ENCODE measurements at regions not wholly inside any gene's neighbourhood (a gene's known extent, or its start where the extent isn't known, plus 50 kb on each side); places are given as distances from the start of the nearest gene placed in this dataset.

DNA sequence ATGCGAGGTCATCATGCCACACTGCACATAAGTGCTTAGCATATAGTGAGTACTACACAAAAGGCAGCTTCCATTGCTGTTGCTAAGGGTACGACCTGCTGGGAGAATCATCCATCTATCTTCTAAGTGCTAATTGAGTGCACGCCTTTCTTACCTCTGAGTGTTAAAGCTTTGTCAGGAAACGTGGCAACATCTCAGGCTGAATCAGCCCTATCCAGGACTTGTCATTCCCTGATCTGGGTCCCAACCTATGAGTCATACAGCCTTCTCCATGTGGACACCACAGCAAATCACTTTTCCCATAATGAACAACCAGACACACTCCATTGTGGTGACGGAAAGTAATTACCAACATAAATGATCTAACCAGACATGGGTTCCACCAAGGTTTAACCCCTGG lies 201.1 kb upstream of the MAF start:
- Histone ChIP-seq H3K9me2 (replicated peaks; ENCODE audit: insufficient read depth, low read length) (no peaks in the 10 kb centered on the region), H3F3A (ENCODE audit: insufficient read depth) (no peaks in the 10 kb centered on the region), H3K9me3 (ENCODE audit: insufficient read depth, low read length) (no peaks in the 10 kb centered on the region), H3K27ac (ENCODE audit: low read depth, low read length) (no peak overlapping the region), H3K36me3 (ENCODE audit: low read length) (no peaks in the 10 kb centered on the region), H3K27me3 (ENCODE audit: low read length) (no peaks in the 10 kb centered on the region), H4K20me1 (ENCODE audit: low read depth, low read length) (no peaks in the 10 kb centered on the region), H3K79me2 (ENCODE audit: insufficient read depth, low read length) (no peaks in the 10 kb centered on the region), H2AFZ (ENCODE audit: low read depth, low read length, severe bottlenecking) (no peak overlapping the region), H3K4me3 (ENCODE audit: insufficient read depth, low read length, poor library complexity, severe bottlenecking) (no peak overlapping the region), H3K9ac (ENCODE audit: low read length) (no peak overlapping the region), H3K4me2 (ENCODE audit: low read depth, low read length, poor library complexity, severe bottlenecking) (no peak overlapping the region)
- TF ChIP-seq, protein P1, sequence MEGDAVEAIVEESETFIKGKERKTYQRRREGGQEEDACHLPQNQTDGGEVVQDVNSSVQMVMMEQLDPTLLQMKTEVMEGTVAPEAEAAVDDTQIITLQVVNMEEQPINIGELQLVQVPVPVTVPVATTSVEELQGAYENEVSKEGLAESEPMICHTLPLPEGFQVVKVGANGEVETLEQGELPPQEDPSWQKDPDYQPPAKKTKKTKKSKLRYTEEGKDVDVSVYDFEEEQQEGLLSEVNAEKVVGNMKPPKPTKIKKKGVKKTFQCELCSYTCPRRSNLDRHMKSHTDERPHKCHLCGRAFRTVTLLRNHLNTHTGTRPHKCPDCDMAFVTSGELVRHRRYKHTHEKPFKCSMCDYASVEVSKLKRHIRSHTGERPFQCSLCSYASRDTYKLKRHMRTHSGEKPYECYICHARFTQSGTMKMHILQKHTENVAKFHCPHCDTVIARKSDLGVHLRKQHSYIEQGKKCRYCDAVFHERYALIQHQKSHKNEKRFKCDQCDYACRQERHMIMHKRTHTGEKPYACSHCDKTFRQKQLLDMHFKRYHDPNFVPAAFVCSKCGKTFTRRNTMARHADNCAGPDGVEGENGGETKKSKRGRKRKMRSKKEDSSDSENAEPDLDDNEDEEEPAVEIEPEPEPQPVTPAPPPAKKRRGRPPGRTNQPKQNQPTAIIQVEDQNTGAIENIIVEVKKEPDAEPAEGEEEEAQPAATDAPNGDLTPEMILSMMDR (IDR thresholded peaks at IDR 0.05; ENCODE audit: insufficient read depth, low read length, poor library complexity, severe bottlenecking) = no peak
- no peak for TF ChIP-seq EZH2phosphoT487 (conservative IDR thresholded peaks at IDR 0.05; ENCODE audit: low read length)

DNA sequence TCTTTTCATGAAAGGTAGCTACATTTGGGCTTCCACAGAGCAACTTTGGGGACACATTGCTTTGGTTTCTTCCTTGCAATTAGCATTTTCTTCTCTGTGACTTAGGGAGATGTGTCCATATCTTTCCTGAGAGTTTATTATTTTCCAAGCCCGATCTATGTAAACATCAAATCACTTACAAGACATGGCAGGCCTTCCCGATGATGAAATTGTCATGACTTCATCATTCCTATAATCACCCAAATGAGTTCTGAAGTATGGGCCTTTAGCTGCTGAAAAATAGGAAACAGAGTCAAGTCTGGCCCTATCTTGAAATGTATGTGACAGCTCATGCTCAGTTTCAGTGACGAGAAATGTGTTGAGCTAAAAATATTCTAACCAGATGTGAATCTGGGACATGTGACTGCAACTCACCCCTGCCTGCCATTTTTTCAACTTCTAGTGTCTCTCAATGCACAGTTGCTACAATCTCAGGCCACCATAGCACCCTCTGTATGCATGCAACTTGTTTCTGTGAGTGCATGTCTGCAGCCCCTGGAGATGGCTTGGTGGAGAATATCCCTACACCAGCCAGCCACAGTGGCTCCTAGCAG lies 199.6 kb upstream of the MAF start:
- Histone ChIP-seq H3K9me2 (replicated peaks; ENCODE audit: insufficient read depth, low read length) (no peaks in the 10 kb centered on the region), H3K4me2 (ENCODE audit: low read depth, low read length, poor library complexity, severe bottlenecking) (no peak overlapping the region), H3K27me3 (ENCODE audit: low read length) (no peaks in the 10 kb centered on the region), H2AFZ (ENCODE audit: low read depth, low read length, severe bottlenecking) (no peak overlapping the region), H3K27ac (ENCODE audit: low read depth, low read length) (no peak overlapping the region), H3K9ac (ENCODE audit: low read length) (no peak overlapping the region), H3K79me2 (ENCODE audit: insufficient read depth, low read length) (no peaks in the 10 kb centered on the region), H4K20me1 (ENCODE audit: low read depth, low read length) (no peaks in the 10 kb centered on the region), H3K4me3 (ENCODE audit: insufficient read depth, low read length, poor library complexity, severe bottlenecking) (no peak overlapping the region), H3K36me3 (ENCODE audit: low read length) (no peaks in the 10 kb centered on the region), H3K9me3 (ENCODE audit: insufficient read depth, low read length) (no peaks in the 10 kb centered on the region), H3F3A (ENCODE audit: insufficient read depth) (no peaks in the 10 kb centered on the region)
- no peak for TF ChIP-seq EZH2phosphoT487 (conservative IDR thresholded peaks at IDR 0.05; ENCODE audit: low read length)
- TF ChIP-seq, protein P1 (IDR thresholded peaks at IDR 0.05; ENCODE audit: insufficient read depth, low read length, poor library complexity, severe bottlenecking) = no peak

DNA sequence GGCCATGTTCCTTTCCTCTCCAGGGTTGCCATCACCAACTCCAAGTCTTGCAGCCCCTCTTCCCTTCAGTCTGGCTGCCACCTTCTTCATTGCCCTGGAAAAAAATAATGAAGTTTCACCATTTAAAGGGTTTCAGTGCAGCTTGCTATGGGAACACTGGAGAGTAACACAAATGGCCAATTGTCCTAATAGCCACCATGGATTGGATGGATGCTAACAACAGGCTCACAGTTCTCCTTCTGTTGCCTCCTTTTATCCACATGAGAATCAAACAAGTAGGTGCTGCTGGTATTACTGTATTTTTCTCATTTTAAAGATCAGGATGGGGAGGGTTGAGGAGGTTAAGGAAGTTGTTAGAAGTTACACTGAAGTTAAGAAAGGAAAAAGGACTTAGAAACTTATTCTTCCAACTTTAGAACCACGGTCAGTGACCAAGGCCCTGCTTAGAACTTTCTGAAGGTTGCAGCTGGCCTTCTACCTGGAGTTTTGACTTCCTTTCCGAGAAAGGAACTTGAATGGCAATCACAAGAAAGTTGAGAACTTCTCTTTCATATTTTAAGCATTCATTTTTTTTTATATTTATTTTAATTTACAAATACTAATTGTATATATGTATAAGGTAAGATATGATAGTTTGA lies 198.0 kb upstream of the MAF start:
- Histone ChIP-seq H3K9ac (ENCODE audit: low read length) (no peak overlapping the region), H3K9me3 (ENCODE audit: insufficient read depth, low read length) (no peaks in the 10 kb centered on the region), H3K36me3 (ENCODE audit: low read length) (no peaks in the 10 kb centered on the region), H2AFZ (ENCODE audit: low read depth, low read length, severe bottlenecking) (no peak overlapping the region), H3K27me3 (ENCODE audit: low read length) (no peaks in the 10 kb centered on the region), H4K20me1 (ENCODE audit: low read depth, low read length) (no peaks in the 10 kb centered on the region), H3K4me2 (ENCODE audit: low read depth, low read length, poor library complexity, severe bottlenecking) (no peak overlapping the region), H3K9me2 (replicated peaks; ENCODE audit: insufficient read depth, low read length) (no peaks in the 10 kb centered on the region), H3K79me2 (ENCODE audit: insufficient read depth, low read length) (no peaks in the 10 kb centered on the region), H3K27ac (ENCODE audit: low read depth, low read length) (no peak overlapping the region), H3F3A (ENCODE audit: insufficient read depth) (no peaks in the 10 kb centered on the region), H3K4me3 (ENCODE audit: insufficient read depth, low read length, poor library complexity, severe bottlenecking) (no peak overlapping the region)
- TF ChIP-seq, protein P1 (IDR thresholded peaks at IDR 0.05; ENCODE audit: insufficient read depth, low read length, poor library complexity, severe bottlenecking) = no peak
- TF ChIP-seq EZH2phosphoT487 (conservative IDR thresholded peaks at IDR 0.05; ENCODE audit: low read length) = no peak

All from SU-DHL-6 (cell line).